Astrocyte (in vitro differentiated cells and primary cell): ENCODE measurements at regions not wholly inside any gene's neighbourhood (a gene's known extent, or its start where the extent isn't known, plus 50 kb on each side); places are given as distances from the start of the nearest gene placed in this dataset.

Experiments used
- CTCF ChIP-seq: IDR thresholded peaks from 2 replicates; pipeline ENCODE4 v1.5.1; 2011; ENCODE audit warnings: low read depth, mild to moderate bottlenecking, inconsistent platforms, low read length, moderate library complexity; ENCODE audit not compliant: insufficient read depth
- EZH2 ChIP-seq: IDR thresholded peaks from 2 replicates; pipeline ENCODE4 v1.6.1; 2012; ENCODE audit warnings: mild to moderate bottlenecking, low read length, inconsistent platforms; ENCODE audit not compliant: insufficient read depth

GRCh38 chr7:54109501-54109900 is 432.7 kb upstream of the VSTM2A start:
- TF ChIP-seq CTCF (no peak), EZH2 (no peak)
